NCI-H2029 (cell line): ENCODE measurements at regions not wholly inside any gene's neighbourhood (a gene's known extent, or its start where the extent isn't known, plus 50 kb on each side); places are given as distances from the start of the nearest gene placed in this dataset.

ENCODE experiments used
- DNase-seq: peaks from one replicate; lab custom pipeline; 2025; lab: John Stamatoyannopoulos, UW

- no peak for DNase-seq
These were observed 50.0 kb upstream of the TRPM1 start for GRCh38 chr15:31151301-31152233.

- DNase-seq = no peak
These were observed 52.0 kb upstream of the TRPM1 start for GRCh38 chr15:31153531-31153930.

DNA sequence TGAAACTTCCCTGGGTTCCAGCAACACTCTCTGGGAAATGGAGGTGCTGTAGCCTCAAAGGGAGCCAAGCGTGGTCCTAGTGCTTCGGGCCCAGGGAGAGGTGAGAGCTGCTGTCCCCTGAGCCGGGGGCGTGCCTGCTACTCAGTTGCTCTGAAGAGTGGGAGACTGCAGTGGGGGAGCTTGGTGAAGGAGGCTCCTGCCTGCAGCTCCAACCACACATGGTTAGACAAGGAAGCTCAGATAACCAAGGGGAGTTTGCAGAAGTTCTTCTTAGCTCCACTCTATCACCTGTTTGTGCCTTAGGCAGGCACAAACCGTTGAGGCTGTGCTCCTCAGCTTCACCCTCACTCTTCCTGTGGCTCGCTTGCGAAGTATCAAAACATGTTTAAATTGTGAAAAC is 53.6 kb upstream of the TRPM1 start:
- no peak for DNase-seq

- DNase-seq = no peak
These were observed 54.7 kb upstream of the TRPM1 start for GRCh38 chr15:31156226-31156625.

- no peak for DNase-seq
These were observed 55.3 kb upstream of the TRPM1 start for GRCh38 chr15:31156808-31157207.

- DNase-seq = no peak
These were observed 56.1 kb upstream of the TRPM1 start for GRCh38 chr15:31157644-31158069.

- DNase-seq = no peak
These were observed 57.5 kb upstream of the TRPM1 start for GRCh38 chr15:31158858-31159569.

GRCh38 chr15:31159837-31160236 is 58.3 kb upstream of the TRPM1 start:
- DNase-seq = no peak

DNA sequence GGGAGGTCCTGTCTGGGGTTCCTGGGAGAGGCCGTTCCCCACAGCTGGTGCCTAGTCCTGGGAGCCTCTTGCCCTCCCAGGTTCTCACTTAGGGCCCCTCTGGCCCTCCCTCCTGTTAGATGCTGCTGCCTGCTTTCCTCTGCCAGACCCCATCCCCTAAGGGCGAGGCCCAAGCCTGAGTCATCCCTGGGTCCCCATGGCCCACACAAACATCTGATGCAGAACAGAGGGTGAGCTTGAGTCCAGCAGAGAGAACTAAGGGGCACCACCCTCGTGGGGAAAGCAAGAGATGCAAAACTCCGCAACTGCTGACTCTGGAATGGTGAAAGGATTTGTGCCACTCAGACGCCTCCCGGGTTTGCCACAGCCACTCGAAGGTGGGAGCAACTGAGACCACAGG is 58.8 kb upstream of the TRPM1 start:
- DNase-seq = no peak

GRCh38 chr15:31160740-31161495 is 59.4 kb upstream of the TRPM1 start:
- no peak for DNase-seq

DNA sequence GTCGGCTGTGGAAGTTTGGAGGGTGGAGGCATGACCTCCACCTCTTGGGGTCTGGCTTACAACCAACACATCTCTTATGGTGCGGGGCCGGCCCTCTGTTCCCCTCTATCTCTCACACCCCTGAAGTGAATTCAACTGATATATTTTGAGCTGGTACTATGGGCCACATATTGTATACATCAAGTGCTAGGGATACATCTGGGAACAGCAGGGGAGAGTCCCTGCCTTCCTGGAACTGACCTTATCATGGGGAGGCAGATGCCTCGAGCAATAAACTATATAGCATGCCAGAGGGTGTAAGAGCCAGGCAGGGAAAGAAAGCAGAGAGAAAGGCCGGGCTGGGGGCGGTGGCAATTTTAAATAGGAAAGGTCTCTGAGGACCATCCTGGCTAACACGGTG is 60.4 kb upstream of the TRPM1 start:
- DNase-seq = no peak

- no peak for DNase-seq
These were observed 61.4 kb upstream of the TRPM1 start for GRCh38 chr15:31162721-31163510.

GRCh38 chr15:31163769-31164572 is 62.4 kb upstream of the TRPM1 start:
- DNase-seq = no peak

DNA sequence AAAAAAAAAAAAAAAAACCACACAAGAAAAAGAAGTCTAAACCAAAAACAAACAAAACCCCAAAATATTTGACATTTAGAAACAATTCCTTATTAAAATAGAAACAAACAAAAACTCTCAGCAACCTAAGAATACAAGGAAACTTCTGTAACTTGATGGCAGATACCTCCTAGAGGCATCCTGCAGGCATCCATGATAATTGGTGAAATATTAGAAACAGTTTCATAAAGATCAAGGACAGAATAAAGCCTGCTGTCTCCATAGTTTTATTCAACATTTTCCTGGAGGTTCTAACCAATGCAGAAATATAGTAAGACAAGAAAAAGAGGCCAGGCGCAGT is 63.0 kb upstream of the TRPM1 start:
- DNase-seq = no peak

- no peak for DNase-seq
These were observed 68.0 kb upstream of the TRPM1 start for GRCh38 chr15:31169558-31169957.

DNA sequence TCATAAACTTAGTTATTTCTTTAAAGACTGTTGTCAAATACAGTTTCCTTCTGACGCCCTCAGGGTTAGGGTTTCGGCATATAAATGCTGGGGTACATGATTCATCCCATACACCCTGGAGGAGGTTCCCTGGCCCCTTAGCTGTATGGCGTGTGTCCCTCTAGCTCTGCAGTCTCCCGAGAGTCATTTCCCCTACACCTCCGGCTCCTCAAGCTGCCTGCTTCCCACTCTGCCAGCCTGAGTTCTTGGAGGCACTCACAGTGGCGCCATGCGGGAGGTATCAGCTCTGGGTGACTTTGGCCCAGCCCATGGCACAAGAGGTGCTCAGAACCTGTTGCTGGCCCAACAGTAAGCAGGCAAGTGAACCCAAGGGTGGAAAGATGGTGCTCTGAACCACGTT is 70.2 kb upstream of the TRPM1 start:
- DNase-seq = no peak

GRCh38 chr15:31172606-31173005 is 71.1 kb upstream of the TRPM1 start:
- DNase-seq = no peak

DNA sequence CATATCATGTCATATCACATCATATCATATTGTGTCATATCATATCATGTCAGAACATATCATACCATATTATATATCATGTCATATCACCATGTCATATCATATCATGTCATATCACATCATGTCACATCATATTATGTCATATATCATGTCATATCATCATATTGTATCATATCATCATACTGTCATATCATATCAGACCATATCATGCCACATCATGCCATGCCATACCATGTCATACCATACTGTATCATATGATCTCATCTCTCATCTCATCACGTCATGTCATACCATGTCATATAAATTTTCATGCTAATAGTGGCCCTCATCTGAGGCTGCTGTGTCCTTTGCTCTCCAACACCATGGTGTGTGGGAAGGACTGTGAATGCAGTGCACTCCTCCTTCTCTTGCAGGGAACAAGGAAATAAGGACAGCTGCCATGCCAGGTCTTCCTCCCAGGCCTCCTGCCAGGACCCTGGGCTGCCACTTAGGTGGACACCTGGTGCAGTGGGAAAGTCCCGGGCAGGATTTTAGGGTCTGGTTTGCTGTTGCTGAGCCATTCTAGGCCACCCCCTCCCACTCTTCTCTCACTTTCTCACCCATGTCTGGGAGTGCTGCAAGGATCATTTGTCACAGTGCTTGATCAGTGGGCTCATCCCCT is 72.4 kb upstream of the TRPM1 start:
- no peak for DNase-seq

GRCh38 chr15:31175484-31175883 is 74.0 kb upstream of the TRPM1 start:
- DNase-seq = no peak

DNA sequence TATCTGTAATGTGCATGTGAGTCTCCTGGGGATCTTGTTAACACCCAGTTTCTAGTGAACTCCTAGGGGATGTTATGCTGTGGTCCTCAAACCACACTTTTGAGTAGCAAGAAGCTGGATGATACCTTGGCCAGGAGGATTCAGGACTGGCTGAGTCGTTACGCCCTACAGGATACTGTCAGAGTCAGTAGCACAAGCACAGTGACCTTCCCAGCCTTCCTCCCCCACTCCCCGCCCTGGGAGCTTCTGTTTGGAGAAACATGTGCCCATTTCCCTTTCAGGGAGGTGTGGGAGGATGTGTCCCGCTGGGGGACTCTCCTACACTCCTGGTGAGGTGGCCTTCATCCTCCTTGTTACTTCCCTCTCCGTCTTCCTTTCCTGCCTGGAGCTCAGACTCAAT is 76.4 kb upstream of the TRPM1 start:
- DNase-seq = no peak

GRCh38 chr15:31178705-31179104 is 77.2 kb upstream of the TRPM1 start:
- DNase-seq = no peak
